Neural progenitor cell (in vitro differentiated cells): ENCODE measurements at regions not wholly inside any gene's neighbourhood (a gene's known extent, or its start where the extent isn't known, plus 50 kb on each side); places are given as distances from the start of the nearest gene placed in this dataset.
"Not testable (repeated sequence)": the region's sequence is repeated elsewhere in the genome, so short reads cannot be mapped to it uniquely, and the experiment has no call there.

Source experiments
- CTCF ChIP-seq: fragments of 200-600 bp; sonication (generic); IDR thresholded peaks from 2 replicates; pipeline ENCODE4 v1.5.1; 2017; ENCODE audit warnings: antibody characterized with exemption, mild to moderate bottlenecking
- EZH2 ChIP-seq: fragments of 200-600 bp; sonication (generic); IDR thresholded peaks from 2 replicates; pipeline ENCODE4 v1.6.1; 2017; ENCODE audit warnings: antibody characterized with exemption, mild to moderate bottlenecking, moderate library complexity
- EZH2phosphoT487 ChIP-seq: fragments of 200-600 bp; sonication (generic); IDR thresholded peaks from 2 replicates; pipeline ENCODE4 v1.6.1; 2017; ENCODE audit warnings: antibody characterized with exemption

- TF ChIP-seq CTCF, EZH2phosphoT487, EZH2: not testable (repeated sequence)
These were observed 154.8 kb downstream of the ABHD5 start for GRCh38 chr3:43845553-43845952.
